ENCODE measurements at regions not wholly inside any gene's neighbourhood (a gene's known extent, or its start where the extent isn't known, plus 50 kb on each side); places are given as distances from the start of the nearest gene placed in this dataset.

DNA sequence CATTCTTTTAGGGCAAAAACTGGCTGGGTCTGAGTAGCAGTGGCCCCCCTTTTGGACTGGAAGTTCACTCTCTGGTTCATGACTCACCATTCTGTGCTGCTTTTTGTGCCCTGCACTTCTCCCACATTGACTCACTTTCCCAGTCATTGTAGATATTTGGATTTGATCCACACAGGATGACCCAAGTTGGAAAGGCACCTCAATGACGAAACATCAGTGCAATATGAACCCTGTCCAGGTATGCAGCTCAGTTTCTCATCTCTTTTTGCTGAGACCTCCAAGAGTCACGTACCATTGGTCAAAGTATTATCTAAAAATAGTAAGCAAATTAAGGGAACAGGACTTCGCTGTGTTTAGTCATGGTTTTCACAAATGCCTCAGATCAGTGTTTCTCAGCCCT, 92.7 kb downstream of the CBLL2 start:
- H3K4me2 ChIP-seq (ENCODE audit: low read length): no peak overlapping the region
- no peaks in the 10 kb centered on the region for H3K27me3 ChIP-seq (ENCODE audit: insufficient read depth, low read depth, low read length)
- H4K20me1 ChIP-seq (ENCODE audit: insufficient read depth): no peaks in the 10 kb centered on the region
- H3F3A ChIP-seq (ENCODE audit: insufficient read depth, low read length, poor library complexity, severe bottlenecking): no peaks in the 10 kb centered on the region
- H3K9ac ChIP-seq (ENCODE audit: low read length): no peak overlapping the region
- H3K79me2 ChIP-seq (replicated peaks; ENCODE audit: insufficient read depth, low read length): no peaks in the 10 kb centered on the region
- no peak overlapping the region for H3K4me3 ChIP-seq (ENCODE audit: low read length)
- H3K27ac ChIP-seq (ENCODE audit: low read length): no peak overlapping the region
- no peaks in the 10 kb centered on the region for H3K9me3 ChIP-seq (ENCODE audit: low read length)
- no peak for TF ChIP-seq REST (IDR thresholded peaks at IDR 0.05; ENCODE audit: borderline replicate concordance)
- TF ChIP-seq EP300 (conservative IDR thresholded peaks at IDR 0.05; ENCODE audit: poor library complexity, severe bottlenecking): no peak
- TF ChIP-seq, protein P1, sequence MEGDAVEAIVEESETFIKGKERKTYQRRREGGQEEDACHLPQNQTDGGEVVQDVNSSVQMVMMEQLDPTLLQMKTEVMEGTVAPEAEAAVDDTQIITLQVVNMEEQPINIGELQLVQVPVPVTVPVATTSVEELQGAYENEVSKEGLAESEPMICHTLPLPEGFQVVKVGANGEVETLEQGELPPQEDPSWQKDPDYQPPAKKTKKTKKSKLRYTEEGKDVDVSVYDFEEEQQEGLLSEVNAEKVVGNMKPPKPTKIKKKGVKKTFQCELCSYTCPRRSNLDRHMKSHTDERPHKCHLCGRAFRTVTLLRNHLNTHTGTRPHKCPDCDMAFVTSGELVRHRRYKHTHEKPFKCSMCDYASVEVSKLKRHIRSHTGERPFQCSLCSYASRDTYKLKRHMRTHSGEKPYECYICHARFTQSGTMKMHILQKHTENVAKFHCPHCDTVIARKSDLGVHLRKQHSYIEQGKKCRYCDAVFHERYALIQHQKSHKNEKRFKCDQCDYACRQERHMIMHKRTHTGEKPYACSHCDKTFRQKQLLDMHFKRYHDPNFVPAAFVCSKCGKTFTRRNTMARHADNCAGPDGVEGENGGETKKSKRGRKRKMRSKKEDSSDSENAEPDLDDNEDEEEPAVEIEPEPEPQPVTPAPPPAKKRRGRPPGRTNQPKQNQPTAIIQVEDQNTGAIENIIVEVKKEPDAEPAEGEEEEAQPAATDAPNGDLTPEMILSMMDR (IDR thresholded peaks at IDR 0.05; ENCODE audit: poor library complexity, severe bottlenecking): no peak
- no peak for TF ChIP-seq SMC3 (conservative IDR thresholded peaks at IDR 0.05; ENCODE audit: poor library complexity)
- no peak for TF ChIP-seq TAF1 (IDR thresholded peaks at IDR 0.05; ENCODE audit: low read depth)
- TF ChIP-seq POLR2AphosphoS5 (IDR thresholded peaks at IDR 0.05): no peak
- TF ChIP-seq MXI1 (conservative IDR thresholded peaks at IDR 0.05; ENCODE audit: poor library complexity, severe bottlenecking): no peak
- no peak for TF ChIP-seq EZH2 (IDR thresholded peaks at IDR 0.05; ENCODE audit: borderline replicate concordance, insufficient read depth, low read length, poor library complexity, severe bottlenecking)
- TF ChIP-seq RAD21 (conservative IDR thresholded peaks at IDR 0.05): no peak
- H3K9me2 ChIP-seq (ENCODE audit: insufficient read depth, low read length): no peaks in the 10 kb centered on the region
- H2AFZ ChIP-seq (ENCODE audit: low read depth, low read length): no peak overlapping the region
- H3K36me3 ChIP-seq (ENCODE audit: insufficient read depth, low read length): no peaks in the 10 kb centered on the region

- H3K27ac ChIP-seq (ENCODE audit: low read length): no peak overlapping the region
- H3K27me3 ChIP-seq (ENCODE audit: insufficient read depth, low read depth, low read length): no peaks in the 10 kb centered on the region
- TF ChIP-seq REST (IDR thresholded peaks at IDR 0.05; ENCODE audit: borderline replicate concordance) (no peak), EZH2 (IDR thresholded peaks at IDR 0.05; ENCODE audit: borderline replicate concordance, insufficient read depth, low read length, poor library complexity, severe bottlenecking) (no peak), TAF1 (IDR thresholded peaks at IDR 0.05; ENCODE audit: low read depth) (no peak), RAD21 (conservative IDR thresholded peaks at IDR 0.05) (no peak), MXI1 (conservative IDR thresholded peaks at IDR 0.05; ENCODE audit: poor library complexity, severe bottlenecking) (no peak), EP300 (conservative IDR thresholded peaks at IDR 0.05; ENCODE audit: poor library complexity, severe bottlenecking) (no peak), POLR2AphosphoS5 (IDR thresholded peaks at IDR 0.05) (no peak), SMC3 (conservative IDR thresholded peaks at IDR 0.05; ENCODE audit: poor library complexity) (no peak)
- TF ChIP-seq, protein P1 (IDR thresholded peaks at IDR 0.05; ENCODE audit: poor library complexity, severe bottlenecking): no peak
- H4K20me1 ChIP-seq (ENCODE audit: insufficient read depth): no peaks in the 10 kb centered on the region
- H3K79me2 ChIP-seq (replicated peaks; ENCODE audit: insufficient read depth, low read length): no peaks in the 10 kb centered on the region
- H3K36me3 ChIP-seq (ENCODE audit: insufficient read depth, low read length): no peaks in the 10 kb centered on the region
- H3F3A ChIP-seq (ENCODE audit: insufficient read depth, low read length, poor library complexity, severe bottlenecking): no peaks in the 10 kb centered on the region
- H2AFZ ChIP-seq (ENCODE audit: low read depth, low read length): no peak overlapping the region
- no peak overlapping the region for H3K9ac ChIP-seq (ENCODE audit: low read length)
- no peak overlapping the region for H3K4me2 ChIP-seq (ENCODE audit: low read length)
- H3K9me3 ChIP-seq (ENCODE audit: low read length): no peaks in the 10 kb centered on the region
- H3K9me2 ChIP-seq (ENCODE audit: insufficient read depth, low read length): no peaks in the 10 kb centered on the region
- no peak overlapping the region for H3K4me3 ChIP-seq (ENCODE audit: low read length)
Measured at GRCh38 chrX:22366166-22366702, 93.5 kb downstream of the CBLL2 start.

Data from neural cell (in vitro differentiated cells).